ENCODE measurements at regions not wholly inside any gene's neighbourhood (a gene's known extent, or its start where the extent isn't known, plus 50 kb on each side); places are given as distances from the start of the nearest gene placed in this dataset.
A peak's percentile ranks its signal among the peaks of the same experiment; 100 is the strongest.
"Not testable (repeated sequence)": the region's sequence is repeated elsewhere in the genome, so short reads cannot be mapped to it uniquely, and the experiment has no call there.

DNA sequence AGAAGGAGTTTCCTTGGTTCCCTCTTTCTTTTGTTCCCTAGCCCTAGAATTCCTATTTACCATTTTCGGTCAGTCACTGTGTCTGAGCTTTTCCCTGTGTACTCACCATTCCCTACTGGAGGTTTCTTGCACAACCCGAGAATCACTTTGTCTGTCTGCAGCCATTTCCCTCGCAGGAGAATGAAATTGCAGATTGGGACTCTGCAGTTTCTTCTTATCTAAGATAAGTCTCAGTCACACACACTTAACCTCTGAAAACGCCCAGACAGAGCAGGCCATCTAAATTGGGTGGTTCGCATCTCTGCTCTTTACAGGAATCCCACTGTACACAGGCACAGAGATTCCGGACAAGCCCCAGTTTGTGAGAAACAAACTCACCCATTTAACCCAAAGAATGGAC, 58.6 kb upstream of the CNTNAP2 start:
- DNase-seq (ENCODE audit: low read depth in 4 of 4, low spot score in 2 of 4): no peak

DNA sequence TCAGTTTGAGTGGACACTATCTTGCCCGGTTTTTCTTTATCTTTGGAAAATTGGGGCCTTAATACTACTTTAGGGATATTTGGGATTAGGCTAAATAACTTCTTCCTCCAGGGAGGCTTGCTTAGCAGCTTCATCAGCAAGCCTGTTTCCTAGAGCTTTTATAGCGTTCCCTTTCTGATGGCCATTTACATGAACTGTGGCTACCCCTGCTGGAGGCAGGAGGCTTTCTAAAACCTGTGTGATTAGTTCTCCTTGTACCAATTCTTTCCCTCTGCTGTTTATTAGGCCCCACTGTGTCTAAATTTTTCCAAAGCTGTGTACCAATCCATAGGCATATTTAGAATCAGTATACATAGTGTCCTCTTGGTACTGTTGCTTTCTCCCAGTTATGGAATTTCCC, 61.7 kb upstream of the CNTNAP2 start:
- DNase-seq (ENCODE audit: low read depth in 4 of 4, low spot score in 2 of 4): no peak

DNA sequence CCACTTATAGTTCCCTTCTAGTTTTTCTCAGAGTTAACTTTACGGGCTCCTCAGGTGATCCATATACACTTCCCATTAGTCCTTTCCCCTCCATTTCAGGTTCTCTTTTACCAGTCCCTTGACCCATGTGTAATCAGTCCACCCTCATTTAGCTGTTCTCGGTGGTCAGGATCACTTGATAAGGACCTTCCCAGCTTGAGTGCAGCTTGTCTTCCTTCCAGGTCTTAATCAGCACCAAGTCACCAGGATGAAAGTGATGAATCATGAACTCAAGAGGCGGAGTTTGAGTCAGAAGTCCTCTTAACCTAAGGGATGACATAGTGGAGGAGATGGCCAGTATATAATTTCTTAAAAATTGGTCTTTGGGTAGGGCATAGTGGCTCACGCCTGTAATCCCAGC, 63.1 kb upstream of the CNTNAP2 start:
- no peak for DNase-seq (ENCODE audit: low read depth in 4 of 4, low spot score in 2 of 4)

DNA sequence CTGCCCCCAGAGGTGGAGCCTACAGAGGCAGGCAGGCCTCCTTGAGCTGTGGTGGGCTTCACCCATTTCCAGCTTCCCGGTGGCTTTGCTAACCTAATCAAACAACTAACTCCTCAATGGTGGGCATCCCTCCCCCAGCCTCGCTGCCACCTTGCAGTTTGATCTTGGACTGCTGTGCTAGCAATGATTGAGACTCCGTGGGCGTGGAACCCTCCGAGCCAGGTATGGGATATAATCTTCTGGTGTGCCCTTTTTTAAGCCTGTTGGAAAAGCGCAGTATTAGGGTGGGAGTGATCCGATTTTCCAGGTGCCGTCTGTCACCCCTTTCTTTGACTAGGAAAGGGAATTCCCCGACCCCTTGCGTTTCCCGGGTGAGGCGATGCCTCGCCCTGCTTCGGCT, 73.3 kb upstream of the CNTNAP2 start:
- not testable (repeated sequence) for DNase-seq (ENCODE audit: low read depth in 4 of 4, low spot score in 2 of 4)

- DNase-seq (ENCODE audit: low read depth in 4 of 4, low spot score in 2 of 4): no peak
Measured at GRCh38 chr7:146028251-146028750, 88.3 kb upstream of the CNTNAP2 start.

- DNase-seq (ENCODE audit: low read depth in 4 of 4, low spot score in 2 of 4): no peak
Measured at GRCh38 chr7:146027243-146027642, 89.4 kb upstream of the CNTNAP2 start.

DNA sequence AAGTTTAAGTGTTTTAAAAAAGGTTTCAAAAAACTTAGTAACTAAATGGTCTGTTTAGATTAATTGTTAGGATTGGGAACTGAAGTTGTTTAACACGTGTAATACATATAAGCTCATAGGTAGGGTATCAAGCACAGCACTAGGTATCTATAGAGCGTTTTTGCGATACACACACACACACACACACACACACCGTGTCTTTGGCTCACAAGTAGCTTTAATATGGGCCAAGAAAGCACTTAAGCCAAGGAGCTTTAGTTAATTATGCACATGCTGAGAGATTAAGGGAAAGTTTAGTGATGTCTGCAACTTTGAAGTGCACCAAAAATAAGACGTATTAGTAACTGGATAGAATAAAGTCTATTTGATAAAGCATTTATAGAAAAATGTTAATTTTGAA, 93.8 kb upstream of the CNTNAP2 start:
- no peak for DNase-seq (ENCODE audit: low read depth in 4 of 4, low spot score in 2 of 4)

DNA sequence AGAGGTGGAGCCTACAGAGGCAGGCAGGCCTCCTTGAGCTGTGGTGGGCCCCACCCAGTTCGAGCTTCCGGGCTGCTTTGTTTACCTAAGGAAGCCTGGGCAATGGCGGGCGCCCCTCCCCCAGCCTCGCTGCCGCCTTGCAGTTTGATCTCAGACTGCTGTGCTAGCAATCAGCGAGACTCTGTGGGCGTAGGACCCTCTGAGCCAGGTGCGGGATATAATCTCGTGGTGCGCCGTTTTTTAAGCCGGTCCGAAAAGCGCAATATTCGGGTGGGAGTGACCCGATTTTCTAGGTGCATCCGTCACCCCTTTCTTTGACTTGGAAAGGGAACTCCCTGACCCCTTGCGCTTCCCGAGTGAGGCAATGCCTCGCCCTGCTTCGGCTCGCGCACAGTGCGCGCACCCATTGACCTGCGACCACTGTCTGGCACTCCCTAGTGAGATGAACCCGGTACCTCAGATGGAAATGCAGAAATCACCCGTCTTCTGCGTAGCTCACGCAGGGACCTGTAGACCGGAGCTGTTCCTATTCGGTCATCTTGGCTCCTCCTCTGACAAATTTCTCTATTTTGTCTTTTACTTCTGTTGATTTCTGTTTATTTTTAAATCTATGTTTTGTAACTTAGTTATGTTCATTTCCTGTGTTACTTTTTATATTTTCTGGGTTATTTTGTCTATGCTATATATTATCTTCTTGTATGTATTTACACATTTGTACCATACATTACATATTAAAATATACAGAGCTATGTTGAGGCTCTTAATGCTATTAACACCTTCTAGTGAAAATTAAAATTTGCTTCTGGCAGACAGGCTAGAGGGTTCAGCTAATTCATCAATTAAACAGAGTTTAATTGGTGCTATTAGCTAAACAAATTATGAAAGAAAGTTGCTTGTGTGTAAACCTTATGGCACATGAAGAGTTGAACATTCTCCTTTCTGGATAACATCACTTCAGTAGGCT, 97.3 kb upstream of the CNTNAP2 start:
- not testable (repeated sequence) for DNase-seq (ENCODE audit: low read depth in 4 of 4, low spot score in 2 of 4)

DNA sequence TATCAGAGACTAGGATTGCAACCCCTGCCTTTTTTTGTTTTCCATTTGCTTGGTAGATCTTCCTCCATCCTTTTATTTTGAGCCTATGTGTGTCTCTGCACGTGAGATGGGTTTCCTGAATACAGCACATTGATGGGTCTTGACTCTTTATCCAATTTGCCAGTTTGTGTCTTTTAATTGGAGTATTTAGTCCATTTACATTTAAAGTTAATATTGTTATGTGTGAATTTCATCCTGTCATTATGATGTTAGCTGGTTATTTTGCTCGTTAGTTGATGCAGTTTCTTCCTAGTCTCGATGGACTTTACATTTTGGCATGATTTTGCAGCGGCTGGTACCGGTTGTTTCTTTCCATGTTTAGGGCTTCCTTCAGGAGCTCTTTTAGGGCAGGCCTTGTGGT, 99.2 kb upstream of the CNTNAP2 start:
- DNase-seq (ENCODE audit: low read depth in 4 of 4, low spot score in 2 of 4): not testable (repeated sequence)

DNA sequence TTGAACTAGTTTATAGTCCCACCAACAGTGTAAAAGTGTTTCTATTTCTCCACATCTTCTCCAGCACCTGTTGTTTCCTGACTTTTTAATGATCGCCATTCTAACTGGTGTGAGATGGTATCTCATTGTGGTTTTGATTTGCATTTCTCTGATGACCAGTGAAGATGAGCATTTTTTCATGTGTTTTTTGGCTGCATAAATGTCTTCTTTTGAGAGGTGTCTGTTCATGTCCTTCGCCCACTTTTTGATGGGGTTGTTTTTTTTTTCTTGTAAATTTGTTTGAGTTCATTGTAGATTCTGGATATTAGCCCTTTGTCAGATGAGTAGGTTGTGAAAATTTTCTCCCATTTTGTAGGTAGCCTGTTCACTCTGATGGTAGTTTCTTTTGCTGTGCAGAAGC, 102.4 kb upstream of the CNTNAP2 start:
- not testable (repeated sequence) for DNase-seq (ENCODE audit: low read depth in 4 of 4, low spot score in 2 of 4)

DNA sequence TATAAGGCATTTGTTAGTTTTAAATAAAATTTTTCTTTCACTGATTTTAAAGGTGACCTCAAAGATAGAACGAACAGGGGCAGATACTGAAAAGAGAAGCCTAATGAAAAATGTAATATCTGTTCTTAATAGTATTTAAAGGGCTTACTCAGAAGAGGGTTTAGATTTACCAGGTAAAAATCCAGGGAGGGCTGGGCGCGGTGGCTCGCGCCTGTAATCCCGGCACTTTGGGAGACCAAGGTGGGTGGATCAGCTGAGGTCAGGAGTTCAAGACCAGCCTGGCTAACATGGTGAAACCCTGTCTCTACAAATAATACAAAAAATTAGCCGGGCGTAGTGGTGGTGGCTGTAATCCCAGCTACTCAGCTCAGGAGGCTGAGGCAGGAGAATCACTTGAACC, 108.3 kb upstream of the CNTNAP2 start:
- no peak for DNase-seq (ENCODE audit: low read depth in 4 of 4, low spot score in 2 of 4)

- DNase-seq (ENCODE audit: low read depth in 4 of 4, low spot score in 2 of 4): no peak
Measured at GRCh38 chr7:146004805-146005204, 111.8 kb upstream of the CNTNAP2 start.

DNA sequence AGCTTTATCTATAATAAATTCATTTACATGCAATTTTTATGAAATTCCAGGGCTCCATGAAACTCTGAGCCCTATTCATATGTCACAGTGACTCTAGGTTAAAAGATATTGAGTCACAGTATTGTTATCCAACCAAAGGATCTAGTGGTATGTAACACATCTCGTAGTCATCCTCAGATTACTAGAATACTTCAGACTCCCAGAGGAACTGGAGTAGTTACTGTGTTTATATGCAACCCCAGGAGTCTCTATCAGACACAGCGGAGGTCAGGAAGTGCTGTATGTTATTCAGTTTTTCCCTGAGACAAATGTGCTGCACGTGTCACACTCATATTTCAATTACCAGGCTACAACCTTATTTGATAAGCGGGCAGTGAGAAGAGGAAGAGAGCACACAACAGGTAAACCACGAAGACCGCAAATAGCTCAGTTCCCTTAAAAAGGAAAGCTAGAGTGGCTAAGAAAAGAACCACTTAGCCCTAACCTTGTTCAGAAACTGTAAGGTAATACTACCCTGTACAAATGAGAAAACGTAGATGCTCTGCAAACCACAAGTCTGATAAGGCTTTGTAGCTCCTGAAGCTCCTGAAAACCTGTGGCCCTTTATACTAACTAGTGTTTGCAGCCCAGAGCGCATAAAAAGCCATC, 114.0 kb upstream of the CNTNAP2 start:
- DNase-seq (ENCODE audit: low read depth in 4 of 4, low spot score in 2 of 4): no peak

GRCh38 chr7:146002008-146002407, 114.6 kb upstream of the CNTNAP2 start:
- no peak for DNase-seq (ENCODE audit: low read depth in 4 of 4, low spot score in 2 of 4)

DNA sequence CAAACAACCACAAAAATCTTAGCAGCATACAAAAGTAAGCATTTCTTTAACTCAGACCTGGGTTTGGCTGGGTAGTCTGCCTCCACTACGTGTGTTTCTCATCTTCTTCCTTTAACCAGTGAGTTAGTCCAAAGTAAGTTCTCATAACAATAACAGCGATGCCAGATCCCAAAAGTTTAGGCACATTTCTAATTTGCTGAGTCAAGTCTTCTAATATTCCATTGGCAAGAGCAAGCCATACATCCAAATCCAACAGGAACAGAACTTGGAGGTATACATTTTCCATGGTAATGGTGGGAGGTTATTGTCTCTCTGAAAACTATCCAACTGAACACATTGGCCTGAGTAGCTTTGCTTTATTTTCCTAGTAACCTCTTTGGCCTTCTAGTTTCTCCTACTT, 115.7 kb upstream of the CNTNAP2 start:
- DNase-seq (ENCODE audit: low read depth in 4 of 4, low spot score in 2 of 4): no peak

DNA sequence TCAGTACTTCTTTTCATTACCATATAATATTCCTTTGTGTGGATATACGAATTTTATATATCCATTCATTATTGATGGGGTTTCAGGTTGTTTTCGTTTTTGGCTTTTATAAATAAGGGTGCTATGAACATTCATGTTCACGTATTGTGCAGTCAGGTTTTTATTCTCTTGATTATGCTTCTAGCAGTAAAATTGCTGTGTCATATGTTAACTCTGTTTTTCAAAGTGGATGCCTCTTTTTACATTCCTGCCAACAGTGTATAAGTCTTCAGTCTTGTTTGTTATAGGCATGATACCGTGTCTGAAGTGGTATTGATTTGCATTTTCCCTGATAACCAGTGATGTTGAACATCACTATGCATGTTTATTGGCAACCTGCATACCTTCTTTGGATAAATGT, 127.1 kb upstream of the CNTNAP2 start:
- DNase-seq (ENCODE audit: low read depth in 4 of 4, low spot score in 2 of 4): no peak

DNA sequence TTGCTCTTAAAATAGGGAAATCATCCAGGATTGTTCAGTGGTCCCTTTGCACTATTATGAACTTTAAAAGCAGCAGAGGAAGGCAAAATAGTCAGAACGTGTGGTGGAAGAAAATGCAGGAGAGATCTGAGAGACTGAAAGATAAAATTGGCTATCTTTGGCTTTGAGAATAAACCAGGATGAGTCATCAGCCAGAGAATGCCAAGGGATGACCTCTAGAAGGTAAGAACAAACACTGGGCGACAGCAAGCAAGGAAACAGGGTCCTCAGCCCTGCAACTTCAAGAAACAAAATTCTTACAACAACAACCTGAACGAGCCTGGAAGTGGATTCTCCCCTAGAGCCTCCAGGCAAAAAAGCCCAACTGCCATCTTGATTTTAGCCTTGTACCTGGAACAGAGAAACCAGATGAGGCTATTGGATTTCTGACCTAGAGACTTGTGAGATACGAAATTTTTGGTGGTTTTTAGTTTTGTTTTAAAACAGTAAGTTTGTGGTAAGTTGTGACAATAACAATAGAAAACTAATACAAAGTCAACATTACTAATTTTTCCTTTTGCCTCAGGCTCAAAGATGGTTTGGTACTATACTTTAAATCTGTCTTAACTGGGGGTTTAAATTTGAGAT, 130.2 kb upstream of the CNTNAP2 start:
- DNase-seq (ENCODE audit: low read depth in 4 of 4, low spot score in 2 of 4): no peak

GRCh38 chr7:145978769-145979168, 137.8 kb upstream of the CNTNAP2 start:
- DNase-seq (ENCODE audit: low read depth in 4 of 4, low spot score in 2 of 4): peak in 1 of 4 donors; percentile 0

- DNase-seq (ENCODE audit: low read depth in 4 of 4, low spot score in 2 of 4): no peak
Measured at GRCh38 chr7:145959981-145960380, 156.6 kb upstream of the CNTNAP2 start.

DNA sequence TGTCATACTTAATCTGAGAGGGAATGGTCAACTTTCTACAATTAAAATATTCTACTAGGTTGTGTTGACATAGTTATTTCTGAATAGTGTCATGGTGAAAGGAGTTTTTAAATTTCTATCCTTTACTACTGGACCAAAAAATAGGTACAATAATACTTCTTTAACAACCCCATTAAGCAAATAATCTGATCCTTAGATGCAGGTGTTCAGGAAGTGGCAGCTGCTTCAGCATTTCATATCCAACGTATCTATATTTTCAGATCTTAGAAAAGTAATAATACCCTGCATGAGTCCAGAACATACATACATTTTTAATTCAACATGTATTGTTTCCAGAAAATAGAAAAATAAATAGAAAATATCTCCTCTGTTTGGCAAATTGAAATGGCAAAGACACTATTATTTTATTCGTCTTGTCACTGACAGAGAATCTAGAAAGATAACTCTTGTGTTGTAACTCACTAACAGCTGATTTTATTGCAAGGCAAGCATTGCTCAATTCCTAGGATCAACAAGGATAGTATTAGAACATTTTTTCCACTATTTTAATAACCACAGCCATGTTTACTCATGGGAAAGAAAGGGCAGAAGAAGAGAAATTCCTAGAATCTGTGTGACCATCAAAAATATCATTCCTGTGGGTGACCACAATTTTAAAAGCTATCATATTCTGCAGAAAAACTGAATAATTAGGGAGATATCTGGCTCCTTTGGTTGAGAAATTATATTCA, 159.3 kb upstream of the CNTNAP2 start:
- no peak for DNase-seq (ENCODE audit: low read depth in 4 of 4, low spot score in 2 of 4)

- DNase-seq (ENCODE audit: low read depth in 4 of 4, low spot score in 2 of 4): no peak
Measured at GRCh38 chr7:145951566-145951965, 165.0 kb upstream of the CNTNAP2 start.

Data from left renal cortex interstitium (tissue), 4 donors.